Astrocyte (in vitro differentiated cells and primary cell): ENCODE measurements at regions not wholly inside any gene's neighbourhood (a gene's known extent, or its start where the extent isn't known, plus 50 kb on each side); places are given as distances from the start of the nearest gene placed in this dataset.

Source experiments
- DNase-seq: peaks from one replicate; pipeline ENCODE4 v3.0.0-alpha.2; 2010; ENCODE audit warnings: low read depth
- FAIRE-seq: peaks from 2 replicates; lab custom pipeline; 2011; peaks lifted over from hg19 to GRCh38; lab: Jason Lieb, UNC
- H2AFZ ChIP-seq: 2 replicates; pipeline ENCODE4 v1.6.0; 2012; ENCODE audit warnings: low read depth, low read length, inconsistent platforms
- H3K27ac ChIP-seq: 2 replicates; pipeline ENCODE4 v1.5.1; 2011; ENCODE audit warnings: low read depth, low read length, inconsistent platforms
- H3K27me3 ChIP-seq: 2 replicates; pipeline ENCODE4 v1.6.0; 2011; ENCODE audit warnings: low read length, inconsistent platforms; ENCODE audit not compliant: insufficient read depth
- H3K36me3 ChIP-seq: 2 replicates; pipeline ENCODE4 v1.5.1; 2011; ENCODE audit warnings: low read length, inconsistent platforms; ENCODE audit not compliant: insufficient read depth
- H3K4me1 ChIP-seq: 2 replicates; pipeline ENCODE4 v1.5.1; 2011; ENCODE audit warnings: low read length, inconsistent platforms; ENCODE audit not compliant: insufficient read depth
- H3K4me2 ChIP-seq: 2 replicates; pipeline ENCODE4 v1.6.0; 2012; ENCODE audit warnings: low read length, inconsistent platforms
- H3K4me3 ChIP-seq: 2 replicates; pipeline ENCODE4 v1.5.1; 2011; ENCODE audit warnings: low read depth, mild to moderate bottlenecking, low read length, inconsistent platforms; ENCODE audit not compliant: insufficient read depth
- H3K79me2 ChIP-seq: 2 replicates; pipeline ENCODE4 v1.6.0; 2012; ENCODE audit warnings: mild to moderate bottlenecking, low read length, inconsistent platforms; ENCODE audit not compliant: insufficient read depth
- H3K9ac ChIP-seq: 2 replicates; pipeline ENCODE4 v1.6.0; 2012; ENCODE audit warnings: mild to moderate bottlenecking, low read length, inconsistent platforms
- H3K9me3 ChIP-seq: 2 replicates; pipeline ENCODE4 v1.5.1; 2012; ENCODE audit warnings: low read depth, mild to moderate bottlenecking, low read length, inconsistent platforms; ENCODE audit not compliant: insufficient read depth
- H4K20me1 ChIP-seq: 2 replicates; pipeline ENCODE4 v1.6.0; 2012; ENCODE audit warnings: low read length, inconsistent platforms; ENCODE audit not compliant: insufficient read depth
- H3K27ac Mint-ChIP-seq: one replicate; pipeline ENCODE4 v1.8.0; 2021; ENCODE audit warnings: mild to moderate bottlenecking, mixed read lengths; ENCODE audit not compliant: unreplicated experiment
- H3K27me3 Mint-ChIP-seq: one replicate; pipeline ENCODE4 v1.8.0; 2021; ENCODE audit warnings: low read depth, mixed read lengths; ENCODE audit not compliant: unreplicated experiment
- H3K36me3 Mint-ChIP-seq: one replicate; pipeline ENCODE4 v1.8.0; 2021; ENCODE audit warnings: low read depth, mixed read lengths; ENCODE audit not compliant: unreplicated experiment
- H3K4me1 Mint-ChIP-seq: one replicate; pipeline ENCODE4 v1.8.0; 2021; ENCODE audit warnings: low read depth, mixed read lengths; ENCODE audit not compliant: unreplicated experiment
- H3K4me3 Mint-ChIP-seq: one replicate; pipeline ENCODE4 v1.8.0; 2021; ENCODE audit warnings: mild to moderate bottlenecking, moderate library complexity, mixed read lengths; ENCODE audit not compliant: unreplicated experiment
- H3K9me3 Mint-ChIP-seq: one replicate; pipeline ENCODE4 v1.8.0; 2021; ENCODE audit warnings: mild to moderate bottlenecking, mixed read lengths; ENCODE audit not compliant: unreplicated experiment
- EZH2 ChIP-seq: IDR thresholded peaks from 2 replicates; pipeline ENCODE4 v1.6.1; 2012; ENCODE audit warnings: mild to moderate bottlenecking, low read length, inconsistent platforms; ENCODE audit not compliant: insufficient read depth
- TF ChIP-seq, protein P1 (sequence below): IDR thresholded peaks from 2 replicates; pipeline ENCODE4 v1.5.1; 2011; ENCODE audit warnings: low read depth, mild to moderate bottlenecking, inconsistent platforms, low read length, moderate library complexity; ENCODE audit not compliant: insufficient read depth

DNA sequence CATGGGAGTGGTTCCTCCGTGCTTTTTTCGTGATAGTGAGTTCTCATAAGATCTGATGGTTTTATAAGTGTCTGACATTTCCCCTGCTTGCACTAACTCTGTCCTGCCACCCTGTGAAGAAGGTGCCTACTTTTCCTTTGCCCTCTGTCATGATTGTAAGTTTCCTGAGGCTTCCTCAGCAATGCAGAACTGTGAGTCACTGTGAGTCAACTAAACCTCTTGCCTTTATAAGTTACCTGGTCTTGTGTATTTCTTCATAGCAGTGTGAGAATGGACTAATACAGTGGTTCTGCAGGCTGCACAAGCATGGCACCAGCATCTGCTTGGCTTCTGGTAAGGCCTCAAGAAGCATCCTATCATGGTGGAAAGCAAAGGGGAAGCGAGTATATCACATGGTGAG is 1144.6 kb downstream of the SORCS3 start:
- Mint-ChIP-seq H3K27me3 (peaks cover 6% of the 10 kb centered on the region), H3K36me3 (no peaks in the 10 kb centered on the region), H3K4me3 (no peak overlapping the region), H3K9me3 (peaks cover 18% of the 10 kb centered on the region), H3K4me1 (no peaks in the 10 kb centered on the region), H3K27ac (no peak overlapping the region)
- Histone ChIP-seq H3K4me3 (no peak overlapping the region), H2AFZ (no peak overlapping the region), H4K20me1 (no peaks in the 10 kb centered on the region), H3K4me1 (no peaks in the 10 kb centered on the region), H3K27ac (no peak overlapping the region), H3K9me3 (peaks cover 5% of the 10 kb centered on the region), H3K79me2 (no peaks in the 10 kb centered on the region), H3K27me3 (no peaks in the 10 kb centered on the region), H3K4me2 (no peak overlapping the region), H3K9ac (no peak overlapping the region), H3K36me3 (no peaks in the 10 kb centered on the region)
- DNase-seq, result no peak
- FAIRE-seq, result no peak
- TF ChIP-seq EZH2, result no peak
- TF ChIP-seq, protein P1, sequence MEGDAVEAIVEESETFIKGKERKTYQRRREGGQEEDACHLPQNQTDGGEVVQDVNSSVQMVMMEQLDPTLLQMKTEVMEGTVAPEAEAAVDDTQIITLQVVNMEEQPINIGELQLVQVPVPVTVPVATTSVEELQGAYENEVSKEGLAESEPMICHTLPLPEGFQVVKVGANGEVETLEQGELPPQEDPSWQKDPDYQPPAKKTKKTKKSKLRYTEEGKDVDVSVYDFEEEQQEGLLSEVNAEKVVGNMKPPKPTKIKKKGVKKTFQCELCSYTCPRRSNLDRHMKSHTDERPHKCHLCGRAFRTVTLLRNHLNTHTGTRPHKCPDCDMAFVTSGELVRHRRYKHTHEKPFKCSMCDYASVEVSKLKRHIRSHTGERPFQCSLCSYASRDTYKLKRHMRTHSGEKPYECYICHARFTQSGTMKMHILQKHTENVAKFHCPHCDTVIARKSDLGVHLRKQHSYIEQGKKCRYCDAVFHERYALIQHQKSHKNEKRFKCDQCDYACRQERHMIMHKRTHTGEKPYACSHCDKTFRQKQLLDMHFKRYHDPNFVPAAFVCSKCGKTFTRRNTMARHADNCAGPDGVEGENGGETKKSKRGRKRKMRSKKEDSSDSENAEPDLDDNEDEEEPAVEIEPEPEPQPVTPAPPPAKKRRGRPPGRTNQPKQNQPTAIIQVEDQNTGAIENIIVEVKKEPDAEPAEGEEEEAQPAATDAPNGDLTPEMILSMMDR, result no peak

DNA sequence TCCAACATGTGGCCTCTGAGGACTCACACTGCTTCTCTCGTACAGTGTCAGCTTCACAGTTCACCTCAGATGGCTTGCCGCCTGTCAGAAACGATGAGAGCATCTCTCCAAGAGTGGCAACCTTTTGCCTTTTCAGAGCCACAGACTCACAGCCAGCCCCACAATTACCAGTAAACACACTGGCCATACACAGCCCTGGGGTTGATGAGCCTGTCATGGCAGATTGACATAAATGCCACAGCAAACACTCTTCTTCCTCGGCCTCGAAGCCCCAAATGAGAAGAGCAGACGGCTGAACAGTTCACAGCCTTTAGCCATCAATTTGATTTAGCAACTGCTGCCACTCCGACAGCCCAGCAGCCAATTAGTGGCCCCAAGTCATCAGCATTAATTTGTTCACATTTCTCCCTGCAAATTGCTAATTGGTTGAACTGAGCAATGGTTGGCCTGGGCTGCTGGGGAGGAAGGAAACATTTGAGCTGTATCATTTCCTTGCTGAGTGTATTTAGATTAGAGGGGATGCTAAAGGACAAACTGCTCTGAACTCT is 1142.9 kb downstream of the SORCS3 start:
- H3K9ac ChIP-seq, result no peak overlapping the region
- no peak overlapping the region for H3K27ac ChIP-seq
- H3K36me3 ChIP-seq, result no peaks in the 10 kb centered on the region
- no peak overlapping the region for H3K27ac Mint-ChIP-seq
- TF ChIP-seq, protein P1, result no peak
- TF ChIP-seq EZH2, result no peak
- FAIRE-seq (no peak), DNase-seq (no peak)
- no peak overlapping the region for H3K4me2 ChIP-seq
- no peak overlapping the region for H3K4me3 ChIP-seq
- no peak overlapping the region for H2AFZ ChIP-seq
- peaks cover 5% of the 10 kb centered on the region for H3K9me3 ChIP-seq
- H3K4me1 ChIP-seq, result no peaks in the 10 kb centered on the region
- no peaks in the 10 kb centered on the region for H3K4me1 Mint-ChIP-seq
- no peaks in the 10 kb centered on the region for H3K36me3 Mint-ChIP-seq
- H3K27me3 Mint-ChIP-seq, result peaks cover 6% of the 10 kb centered on the region
- H4K20me1 ChIP-seq, result no peaks in the 10 kb centered on the region
- peaks cover 18% of the 10 kb centered on the region for H3K9me3 Mint-ChIP-seq
- no peak overlapping the region for H3K4me3 Mint-ChIP-seq
- H3K27me3 ChIP-seq, result no peaks in the 10 kb centered on the region
- H3K79me2 ChIP-seq, result no peaks in the 10 kb centered on the region

DNA sequence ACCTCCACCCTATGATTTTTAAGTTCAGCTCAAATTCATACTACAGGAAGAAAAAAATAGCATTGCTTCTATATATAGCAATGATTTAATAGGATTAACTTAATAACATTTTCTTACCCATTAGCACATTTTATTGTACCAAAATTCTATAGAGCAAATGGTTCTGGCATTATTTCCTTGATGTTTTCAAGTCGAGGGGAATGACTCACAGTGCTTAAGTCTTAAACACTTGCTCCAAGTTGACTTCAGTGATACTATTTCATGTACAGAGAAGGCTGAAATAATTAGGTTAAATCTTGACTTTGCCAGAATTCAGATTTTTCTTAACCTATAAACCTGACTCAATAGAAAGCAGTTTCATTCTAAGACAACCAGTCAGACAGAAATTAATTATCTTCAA is 1133.8 kb downstream of the SORCS3 start:
- Mint-ChIP-seq H3K27me3 (no peaks in the 10 kb centered on the region), H3K36me3 (no peaks in the 10 kb centered on the region), H3K4me1 (peaks cover 17% of the 10 kb centered on the region), H3K9me3 (no peaks in the 10 kb centered on the region), H3K27ac (no peak overlapping the region), H3K4me3 (no peak overlapping the region)
- no peak for TF ChIP-seq EZH2
- TF ChIP-seq, protein P1, result no peak
- Histone ChIP-seq H3K36me3 (no peaks in the 10 kb centered on the region), H3K27me3 (no peaks in the 10 kb centered on the region), H3K9me3 (no peaks in the 10 kb centered on the region), H4K20me1 (no peaks in the 10 kb centered on the region), H3K79me2 (no peaks in the 10 kb centered on the region), H3K27ac (no peak overlapping the region), H3K4me2 (no peak overlapping the region), H3K4me1 (no peaks in the 10 kb centered on the region), H3K9ac (no peak overlapping the region), H3K4me3 (no peak overlapping the region), H2AFZ (no peak overlapping the region)
- no peak for FAIRE-seq
- no peak for DNase-seq
